ENCODE measurements at regions not wholly inside any gene's neighbourhood (a gene's known extent, or its start where the extent isn't known, plus 50 kb on each side); places are given as distances from the start of the nearest gene placed in this dataset.

DNA sequence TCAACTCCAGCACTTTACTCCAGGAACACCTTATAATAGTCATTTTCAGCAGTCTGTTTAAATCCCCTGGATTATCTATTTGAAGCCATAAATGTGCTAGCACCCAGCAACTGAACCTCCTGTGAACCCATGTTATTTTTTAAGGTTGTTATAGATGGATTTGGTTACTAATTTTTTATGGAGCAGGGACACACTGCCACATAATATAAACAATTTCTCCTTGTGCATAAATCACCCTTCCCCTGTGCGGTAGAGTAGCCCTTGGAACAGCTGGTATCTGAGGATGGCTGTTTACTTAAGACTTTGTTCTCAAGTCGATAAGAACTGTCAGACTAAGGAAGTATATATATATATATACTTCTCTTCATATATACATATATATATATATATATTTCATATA is 367.4 kb downstream of the EPHA4 start:
- H3K9me3 ChIP-seq (ENCODE audit: insufficient read depth, low read depth, low read length): no peaks in the 10 kb centered on the region
- H3K9ac ChIP-seq (ENCODE audit: low read depth, low read length): no peak overlapping the region
- peaks cover 5% of the 10 kb centered on the region; the same call in 1 of the 2 replicates for H3K4me1 ChIP-seq (ENCODE audit: insufficient read depth, low read length)
- H3K27ac ChIP-seq (ENCODE audit: low read length): no peak overlapping the region
- no peaks in the 10 kb centered on the region for H3K36me3 ChIP-seq (ENCODE audit: insufficient read depth, low read depth, low read length)
- H3K4me3 ChIP-seq (ENCODE audit: low read length): no peak overlapping the region
- no peaks in the 10 kb centered on the region for H3K27me3 ChIP-seq (ENCODE audit: insufficient read depth, low read length)

DNA sequence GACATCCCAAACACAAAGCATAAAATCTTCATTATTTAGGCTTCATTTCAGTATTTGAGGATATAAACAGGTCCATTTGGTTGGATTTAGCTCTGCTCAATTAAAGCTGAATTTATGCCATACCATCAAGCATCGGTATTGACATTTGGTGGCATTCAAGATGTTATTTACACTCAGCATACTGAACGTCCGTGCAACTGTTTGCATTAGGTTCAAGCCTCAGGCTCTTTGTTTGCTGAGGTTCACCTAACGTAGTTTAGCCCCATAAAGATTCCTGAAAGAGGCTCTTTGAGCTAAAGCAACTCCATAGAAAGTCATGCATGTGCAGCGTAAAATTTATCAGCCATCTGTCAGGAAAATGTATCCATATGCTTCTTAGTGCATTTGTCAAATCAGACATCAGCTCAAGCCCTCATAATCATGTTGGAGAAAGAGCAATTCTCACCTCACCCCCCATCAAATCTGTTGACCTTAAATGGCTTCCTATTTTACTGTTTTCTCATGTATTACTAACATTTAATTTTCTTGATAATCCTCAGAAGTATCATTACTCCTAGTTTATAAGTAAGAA is 366.9 kb downstream of the EPHA4 start:
- no peaks in the 10 kb centered on the region for H3K9me3 ChIP-seq (ENCODE audit: insufficient read depth, low read depth, low read length)
- no peak overlapping the region for H3K9ac ChIP-seq (ENCODE audit: low read depth, low read length)
- H3K27me3 ChIP-seq (ENCODE audit: insufficient read depth, low read length): no peaks in the 10 kb centered on the region
- peaks cover 3% of the 10 kb centered on the region; the same call in 1 of the 2 replicates for H3K4me1 ChIP-seq (ENCODE audit: insufficient read depth, low read length)
- H3K27ac ChIP-seq (ENCODE audit: low read length): no peak overlapping the region
- no peak overlapping the region for H3K4me3 ChIP-seq (ENCODE audit: low read length)
- H3K36me3 ChIP-seq (ENCODE audit: insufficient read depth, low read depth, low read length): no peaks in the 10 kb centered on the region

DNA sequence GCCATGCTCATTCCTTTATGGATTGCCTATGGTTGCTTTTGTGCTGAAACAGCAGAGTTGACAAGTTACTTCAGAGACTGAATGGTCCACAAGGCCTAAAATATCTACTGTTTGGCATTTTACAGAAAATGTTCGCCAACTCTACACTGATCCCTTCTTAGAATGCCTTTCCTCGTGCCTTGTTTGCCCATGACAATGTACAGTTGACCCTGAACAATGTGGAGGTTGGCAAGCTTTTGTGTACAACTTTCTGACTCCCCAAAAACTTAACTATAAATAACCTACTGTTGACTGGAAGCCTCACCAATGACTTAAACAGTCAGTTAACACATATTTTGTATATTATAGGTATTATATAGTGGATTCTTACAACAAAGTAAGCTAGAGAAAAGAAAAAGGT is 361.4 kb downstream of the EPHA4 start:
- Histone ChIP-seq H3K9me3 (ENCODE audit: insufficient read depth, low read depth, low read length) (no peaks in the 10 kb centered on the region), H3K4me1 (ENCODE audit: insufficient read depth, low read length) (no peaks in the 10 kb centered on the region), H3K4me3 (ENCODE audit: low read length) (no peak overlapping the region), H3K27ac (ENCODE audit: low read length) (no peak overlapping the region), H3K27me3 (ENCODE audit: insufficient read depth, low read length) (no peaks in the 10 kb centered on the region), H3K9ac (ENCODE audit: low read depth, low read length) (no peak overlapping the region), H3K36me3 (ENCODE audit: insufficient read depth, low read depth, low read length) (no peaks in the 10 kb centered on the region)

DNA sequence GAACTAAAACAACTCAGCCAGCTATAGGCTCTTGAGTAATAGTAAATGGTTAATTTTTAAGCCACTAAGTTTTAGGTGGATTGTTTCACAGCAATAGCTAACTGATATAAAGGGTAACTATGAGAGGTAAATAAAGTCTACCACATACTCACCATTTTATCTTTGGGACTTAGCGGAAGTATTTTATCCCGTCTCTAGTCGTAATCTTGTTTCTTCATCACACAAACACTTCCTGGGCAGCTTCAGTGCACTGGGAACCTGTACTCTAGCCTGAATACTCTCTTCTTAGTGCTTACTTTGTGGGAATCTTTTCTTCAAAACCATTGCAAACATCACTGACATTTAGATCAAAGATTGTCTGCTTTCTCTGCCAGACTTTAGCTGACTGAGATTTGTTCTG is 360.5 kb downstream of the EPHA4 start:
- Histone ChIP-seq H3K36me3 (ENCODE audit: insufficient read depth, low read depth, low read length) (no peaks in the 10 kb centered on the region), H3K4me1 (ENCODE audit: insufficient read depth, low read length) (no peaks in the 10 kb centered on the region), H3K9ac (ENCODE audit: low read depth, low read length) (no peak overlapping the region), H3K4me3 (ENCODE audit: low read length) (no peak overlapping the region), H3K9me3 (ENCODE audit: insufficient read depth, low read depth, low read length) (no peaks in the 10 kb centered on the region), H3K27me3 (ENCODE audit: insufficient read depth, low read length) (no peaks in the 10 kb centered on the region), H3K27ac (ENCODE audit: low read length) (no peak overlapping the region)

DNA sequence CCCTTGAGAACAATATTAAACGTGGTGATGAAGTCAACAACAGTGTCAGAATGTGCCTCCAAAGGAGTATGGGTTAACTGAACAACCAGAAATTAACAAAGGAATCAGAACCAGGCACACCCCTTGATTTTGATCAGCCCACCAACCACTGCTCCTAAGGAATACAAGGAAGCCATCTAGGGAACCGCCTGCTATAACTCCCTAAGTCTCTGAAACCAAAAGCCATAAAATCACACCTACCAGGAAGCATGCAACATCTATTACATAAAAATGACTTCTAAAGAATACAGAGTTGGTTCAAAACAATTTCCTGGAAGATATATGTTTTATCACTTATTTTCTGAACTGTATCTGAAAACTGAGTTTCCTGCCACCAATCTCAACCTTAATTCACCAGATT is 360.0 kb downstream of the EPHA4 start:
- no peaks in the 10 kb centered on the region for H3K27me3 ChIP-seq (ENCODE audit: insufficient read depth, low read length)
- no peak overlapping the region for H3K9ac ChIP-seq (ENCODE audit: low read depth, low read length)
- no peaks in the 10 kb centered on the region for H3K36me3 ChIP-seq (ENCODE audit: insufficient read depth, low read depth, low read length)
- no peaks in the 10 kb centered on the region for H3K4me1 ChIP-seq (ENCODE audit: insufficient read depth, low read length)
- H3K4me3 ChIP-seq (ENCODE audit: low read length): no peak overlapping the region
- no peak overlapping the region for H3K27ac ChIP-seq (ENCODE audit: low read length)
- H3K9me3 ChIP-seq (ENCODE audit: insufficient read depth, low read depth, low read length): no peaks in the 10 kb centered on the region

DNA sequence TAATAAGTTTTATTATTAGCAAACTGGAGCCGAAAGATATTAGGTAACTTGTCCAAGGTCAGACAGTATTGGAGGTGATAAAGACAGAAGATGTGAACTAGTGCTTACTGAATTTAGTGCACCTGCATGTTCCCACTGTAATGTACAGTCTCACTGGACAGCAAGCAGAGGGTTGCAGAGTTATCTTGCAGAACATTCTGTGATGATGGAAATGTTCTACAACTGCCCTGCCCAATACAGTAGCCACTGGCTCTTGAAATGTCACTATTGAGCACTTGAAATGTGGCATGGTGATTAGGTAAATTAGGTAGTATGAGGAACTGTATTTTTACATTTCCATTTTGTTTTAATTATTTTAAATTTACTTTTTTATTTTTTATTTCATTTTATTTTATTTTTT is 356.6 kb downstream of the EPHA4 start:
- Histone ChIP-seq H3K36me3 (ENCODE audit: insufficient read depth, low read depth, low read length) (no peaks in the 10 kb centered on the region), H3K4me3 (ENCODE audit: low read length) (no peak overlapping the region), H3K4me1 (ENCODE audit: insufficient read depth, low read length) (no peaks in the 10 kb centered on the region), H3K9me3 (ENCODE audit: insufficient read depth, low read depth, low read length) (no peaks in the 10 kb centered on the region), H3K27me3 (ENCODE audit: insufficient read depth, low read length) (no peaks in the 10 kb centered on the region), H3K27ac (ENCODE audit: low read length) (no peak overlapping the region), H3K9ac (ENCODE audit: low read depth, low read length) (no peak overlapping the region)

DNA sequence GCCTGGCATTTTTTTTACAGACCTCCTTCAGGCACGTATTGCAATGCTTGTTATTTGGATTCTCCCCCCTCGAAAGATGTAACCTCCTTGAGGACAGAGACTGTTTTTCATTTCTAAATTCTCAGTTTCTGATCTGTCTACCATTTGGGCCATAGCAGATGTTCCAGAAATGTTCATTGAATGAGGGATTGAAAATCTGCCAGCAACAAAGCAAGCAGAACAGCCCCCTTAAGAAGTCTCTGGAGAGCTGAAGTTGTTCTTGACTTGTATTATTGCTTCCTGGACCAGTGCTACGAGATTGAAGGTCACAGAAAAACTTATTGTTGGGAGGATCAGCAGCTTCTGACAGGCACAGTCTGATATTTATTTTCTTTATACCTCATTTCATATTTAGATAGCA is 355.5 kb downstream of the EPHA4 start:
- Histone ChIP-seq H3K9ac (ENCODE audit: low read depth, low read length) (no peak overlapping the region), H3K9me3 (ENCODE audit: insufficient read depth, low read depth, low read length) (no peaks in the 10 kb centered on the region), H3K36me3 (ENCODE audit: insufficient read depth, low read depth, low read length) (no peaks in the 10 kb centered on the region), H3K27me3 (ENCODE audit: insufficient read depth, low read length) (no peaks in the 10 kb centered on the region), H3K4me1 (ENCODE audit: insufficient read depth, low read length) (no peaks in the 10 kb centered on the region), H3K27ac (ENCODE audit: low read length) (no peak overlapping the region), H3K4me3 (ENCODE audit: low read length) (no peak overlapping the region)

DNA sequence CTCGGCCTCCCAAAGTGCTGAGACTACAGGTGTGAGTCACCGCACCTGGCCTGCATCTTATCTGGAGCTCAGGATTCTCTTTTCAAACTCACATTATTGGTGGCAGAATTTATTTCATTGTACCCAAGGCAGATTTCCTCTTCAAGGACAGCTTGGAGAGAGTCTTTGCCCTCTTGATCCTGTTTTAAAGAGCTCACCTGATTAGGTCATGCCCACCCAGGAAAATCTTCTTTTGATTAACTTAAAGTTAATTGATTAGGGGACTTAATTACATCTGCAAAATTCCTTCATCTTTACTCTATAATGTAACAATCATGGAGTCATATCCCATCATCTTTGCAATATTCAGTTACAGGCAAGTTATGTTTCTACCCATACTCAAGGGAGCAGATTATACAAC is 346.4 kb downstream of the EPHA4 start:
- Histone ChIP-seq H3K9me3 (ENCODE audit: insufficient read depth, low read depth, low read length) (no peaks in the 10 kb centered on the region), H3K9ac (ENCODE audit: low read depth, low read length) (no peak overlapping the region), H3K27me3 (ENCODE audit: insufficient read depth, low read length) (no peaks in the 10 kb centered on the region), H3K27ac (ENCODE audit: low read length) (no peak overlapping the region), H3K36me3 (ENCODE audit: insufficient read depth, low read depth, low read length) (no peaks in the 10 kb centered on the region), H3K4me3 (ENCODE audit: low read length) (no peak overlapping the region), H3K4me1 (ENCODE audit: insufficient read depth, low read length) (no peaks in the 10 kb centered on the region)

DNA sequence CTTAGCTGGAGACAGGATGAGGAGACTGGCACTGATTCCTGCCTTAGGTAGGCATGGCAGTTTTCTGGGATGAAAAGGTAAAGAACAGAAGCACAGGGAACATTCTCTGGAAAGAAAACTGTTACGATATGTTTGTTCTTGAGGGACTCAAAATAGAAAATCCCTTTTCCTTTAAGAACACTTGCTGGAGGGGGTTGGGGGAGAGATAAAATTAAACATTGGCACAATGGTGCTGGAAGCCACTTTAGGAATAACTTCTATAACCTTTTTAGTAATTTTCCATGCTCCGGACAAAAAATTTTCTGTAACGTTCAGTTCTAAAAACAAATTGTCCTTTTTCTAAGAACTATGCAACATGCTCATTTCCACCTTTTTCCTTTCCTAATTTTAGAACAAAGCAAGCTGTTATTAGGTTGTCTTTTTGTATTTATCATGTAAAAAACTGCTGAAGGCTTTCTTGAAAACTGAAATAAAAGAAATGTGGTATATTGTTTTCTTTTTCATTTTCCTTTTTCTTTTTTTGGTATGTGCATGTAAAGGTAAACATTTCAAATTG is 343.8 kb downstream of the EPHA4 start:
- Histone ChIP-seq H3K9me3 (ENCODE audit: insufficient read depth, low read depth, low read length) (no peaks in the 10 kb centered on the region), H3K36me3 (ENCODE audit: insufficient read depth, low read depth, low read length) (no peaks in the 10 kb centered on the region), H3K27ac (ENCODE audit: low read length) (no peak overlapping the region), H3K4me1 (ENCODE audit: insufficient read depth, low read length) (no peaks in the 10 kb centered on the region), H3K27me3 (ENCODE audit: insufficient read depth, low read length) (no peaks in the 10 kb centered on the region), H3K4me3 (ENCODE audit: low read length) (no peak overlapping the region), H3K9ac (ENCODE audit: low read depth, low read length) (no peak overlapping the region)

DNA sequence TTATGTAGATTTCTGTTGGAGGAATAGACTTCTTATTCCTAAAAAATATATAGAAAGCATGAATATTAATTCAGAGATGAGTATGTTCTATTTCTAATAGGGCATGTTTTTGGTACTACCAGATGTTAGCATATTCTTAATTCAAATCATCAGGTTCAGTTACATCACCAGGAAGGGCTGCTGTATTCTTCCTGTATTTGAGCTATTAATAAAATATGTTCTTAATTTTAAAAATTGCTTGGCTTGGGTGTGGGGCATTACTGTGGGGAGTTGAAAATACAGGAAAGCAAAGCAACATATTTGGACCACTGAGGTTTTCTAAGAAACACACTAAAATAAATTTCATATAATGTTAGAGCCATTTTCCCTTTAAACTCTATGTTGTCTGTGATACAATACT is 343.0 kb downstream of the EPHA4 start:
- Histone ChIP-seq H3K9me3 (ENCODE audit: insufficient read depth, low read depth, low read length) (no peaks in the 10 kb centered on the region), H3K27ac (ENCODE audit: low read length) (no peak overlapping the region), H3K4me1 (ENCODE audit: insufficient read depth, low read length) (no peaks in the 10 kb centered on the region), H3K4me3 (ENCODE audit: low read length) (no peak overlapping the region), H3K27me3 (ENCODE audit: insufficient read depth, low read length) (no peaks in the 10 kb centered on the region), H3K9ac (ENCODE audit: low read depth, low read length) (no peak overlapping the region), H3K36me3 (ENCODE audit: insufficient read depth, low read depth, low read length) (no peaks in the 10 kb centered on the region)

DNA sequence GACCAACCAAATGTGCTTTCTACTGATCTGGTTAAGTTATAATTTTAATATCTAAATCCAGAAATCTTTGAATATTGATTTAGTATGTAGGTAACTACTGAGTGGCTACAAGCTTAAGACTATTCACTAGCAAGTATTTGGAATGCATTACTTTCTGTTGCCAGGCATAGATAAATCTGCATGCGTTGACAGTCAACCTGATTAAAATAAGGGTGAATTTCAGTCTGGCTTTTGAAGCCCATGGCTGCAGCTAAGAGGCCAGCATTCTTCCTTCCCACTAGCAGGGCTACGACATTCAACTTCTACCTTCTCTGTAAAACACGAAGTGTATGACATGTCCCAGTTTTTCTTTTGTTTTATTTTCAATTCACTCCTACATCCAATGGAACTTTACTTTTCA is 340.6 kb downstream of the EPHA4 start:
- Histone ChIP-seq H3K36me3 (ENCODE audit: insufficient read depth, low read depth, low read length) (no peaks in the 10 kb centered on the region), H3K4me3 (ENCODE audit: low read length) (no peak overlapping the region), H3K9ac (ENCODE audit: low read depth, low read length) (no peak overlapping the region), H3K4me1 (ENCODE audit: insufficient read depth, low read length) (no peaks in the 10 kb centered on the region), H3K27me3 (ENCODE audit: insufficient read depth, low read length) (no peaks in the 10 kb centered on the region), H3K9me3 (ENCODE audit: insufficient read depth, low read depth, low read length) (no peaks in the 10 kb centered on the region), H3K27ac (ENCODE audit: low read length) (no peak overlapping the region)

DNA sequence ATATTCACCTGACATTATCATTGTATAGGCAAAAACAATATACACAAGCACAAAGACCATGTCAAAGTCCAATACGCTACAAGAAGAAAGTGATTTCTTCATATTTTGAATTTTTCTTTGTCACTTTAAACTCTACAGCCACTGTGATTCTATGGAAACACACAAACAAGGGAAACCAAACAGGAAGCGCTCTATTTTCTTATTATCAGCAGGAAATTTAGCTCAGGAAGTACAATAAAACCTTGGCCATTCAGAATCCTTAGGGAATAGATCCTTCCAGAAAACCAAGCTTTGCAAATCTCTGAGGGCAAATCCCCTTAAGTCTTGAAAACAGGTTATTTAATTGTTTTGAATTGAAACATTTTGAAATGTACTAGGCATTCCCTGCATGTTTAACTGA is 336.2 kb downstream of the EPHA4 start:
- no peak overlapping the region for H3K9ac ChIP-seq (ENCODE audit: low read depth, low read length)
- H3K27me3 ChIP-seq (ENCODE audit: insufficient read depth, low read length): no peaks in the 10 kb centered on the region
- no peak overlapping the region for H3K4me3 ChIP-seq (ENCODE audit: low read length)
- H3K9me3 ChIP-seq (ENCODE audit: insufficient read depth, low read depth, low read length): no peaks in the 10 kb centered on the region
- no peak overlapping the region for H3K27ac ChIP-seq (ENCODE audit: low read length)
- H3K36me3 ChIP-seq (ENCODE audit: insufficient read depth, low read depth, low read length): no peaks in the 10 kb centered on the region
- H3K4me1 ChIP-seq (ENCODE audit: insufficient read depth, low read length): no peaks in the 10 kb centered on the region
